ENCODE measurements at regions not wholly inside any gene's neighbourhood (a gene's known extent, or its start where the extent isn't known, plus 50 kb on each side); places are given as distances from the start of the nearest gene placed in this dataset.

DNA sequence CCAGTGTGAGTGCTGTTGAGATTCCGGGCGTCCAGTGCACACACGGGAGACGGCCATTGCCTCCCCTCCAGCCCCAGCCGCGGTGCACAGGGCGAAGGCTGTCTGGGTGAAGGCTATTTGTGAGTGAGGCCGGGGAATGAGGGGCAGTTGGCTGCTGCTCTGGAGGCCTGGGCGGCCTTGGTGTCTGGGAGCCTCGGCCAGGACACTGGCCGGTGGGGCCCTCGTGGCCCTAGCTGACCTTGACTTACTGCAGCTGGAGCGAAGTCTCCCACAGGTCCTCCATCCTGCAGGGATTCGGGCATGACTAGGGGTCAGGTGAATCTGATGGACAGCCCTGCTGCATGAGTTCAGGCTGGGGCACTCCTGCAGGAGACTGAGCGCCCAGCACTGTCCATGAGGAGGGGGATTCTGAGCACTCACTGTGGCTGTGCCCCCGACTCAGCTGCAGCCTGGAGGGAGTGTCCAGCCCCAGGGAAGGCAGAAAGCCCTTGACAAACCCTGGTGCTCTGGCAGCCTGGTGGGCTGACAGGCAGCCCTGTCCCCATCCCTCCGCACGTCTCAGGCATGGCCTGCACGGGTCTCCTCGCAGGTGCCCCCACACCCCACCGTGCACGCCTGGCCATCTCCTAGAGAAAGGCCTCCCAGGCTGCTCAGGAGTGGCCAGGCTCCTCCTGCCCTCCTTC, 52.7 kb upstream of the FAM20C start:
- TF ChIP-seq, protein P1, sequence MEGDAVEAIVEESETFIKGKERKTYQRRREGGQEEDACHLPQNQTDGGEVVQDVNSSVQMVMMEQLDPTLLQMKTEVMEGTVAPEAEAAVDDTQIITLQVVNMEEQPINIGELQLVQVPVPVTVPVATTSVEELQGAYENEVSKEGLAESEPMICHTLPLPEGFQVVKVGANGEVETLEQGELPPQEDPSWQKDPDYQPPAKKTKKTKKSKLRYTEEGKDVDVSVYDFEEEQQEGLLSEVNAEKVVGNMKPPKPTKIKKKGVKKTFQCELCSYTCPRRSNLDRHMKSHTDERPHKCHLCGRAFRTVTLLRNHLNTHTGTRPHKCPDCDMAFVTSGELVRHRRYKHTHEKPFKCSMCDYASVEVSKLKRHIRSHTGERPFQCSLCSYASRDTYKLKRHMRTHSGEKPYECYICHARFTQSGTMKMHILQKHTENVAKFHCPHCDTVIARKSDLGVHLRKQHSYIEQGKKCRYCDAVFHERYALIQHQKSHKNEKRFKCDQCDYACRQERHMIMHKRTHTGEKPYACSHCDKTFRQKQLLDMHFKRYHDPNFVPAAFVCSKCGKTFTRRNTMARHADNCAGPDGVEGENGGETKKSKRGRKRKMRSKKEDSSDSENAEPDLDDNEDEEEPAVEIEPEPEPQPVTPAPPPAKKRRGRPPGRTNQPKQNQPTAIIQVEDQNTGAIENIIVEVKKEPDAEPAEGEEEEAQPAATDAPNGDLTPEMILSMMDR (IDR thresholded peaks at IDR 0.05): no peak
- TF ChIP-seq, protein P2, sequence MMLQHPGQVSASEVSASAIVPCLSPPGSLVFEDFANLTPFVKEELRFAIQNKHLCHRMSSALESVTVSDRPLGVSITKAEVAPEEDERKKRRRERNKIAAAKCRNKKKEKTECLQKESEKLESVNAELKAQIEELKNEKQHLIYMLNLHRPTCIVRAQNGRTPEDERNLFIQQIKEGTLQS (CRISPR knock-in tag; conservative IDR thresholded peaks at IDR 0.05): no peak
- TF ChIP-seq ESRRA (CRISPR knock-in tag; IDR thresholded peaks at IDR 0.05; ENCODE audit: borderline replicate concordance) (no peak), FOXK1 (CRISPR knock-in tag; IDR thresholded peaks at IDR 0.05) (no peak), JUN (CRISPR knock-in tag; IDR thresholded peaks at IDR 0.05) (no peak), CBFB (CRISPR knock-in tag; IDR thresholded peaks at IDR 0.05; ENCODE audit: low read depth) (no peak), ZNF232 (CRISPR knock-in tag; IDR thresholded peaks at IDR 0.05) (no peak), FOXJ3 (CRISPR knock-in tag; IDR thresholded peaks at IDR 0.05; ENCODE audit: borderline replicate concordance) (no peak), ZNF423 (CRISPR knock-in tag; IDR thresholded peaks at IDR 0.05) (no peak)
- TF ChIP-seq, protein P3, sequence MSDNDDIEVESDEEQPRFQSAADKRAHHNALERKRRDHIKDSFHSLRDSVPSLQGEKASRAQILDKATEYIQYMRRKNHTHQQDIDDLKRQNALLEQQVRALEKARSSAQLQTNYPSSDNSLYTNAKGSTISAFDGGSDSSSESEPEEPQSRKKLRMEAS (CRISPR knock-in tag; IDR thresholded peaks at IDR 0.05): no peak
- TF ChIP-seq, protein P4, sequence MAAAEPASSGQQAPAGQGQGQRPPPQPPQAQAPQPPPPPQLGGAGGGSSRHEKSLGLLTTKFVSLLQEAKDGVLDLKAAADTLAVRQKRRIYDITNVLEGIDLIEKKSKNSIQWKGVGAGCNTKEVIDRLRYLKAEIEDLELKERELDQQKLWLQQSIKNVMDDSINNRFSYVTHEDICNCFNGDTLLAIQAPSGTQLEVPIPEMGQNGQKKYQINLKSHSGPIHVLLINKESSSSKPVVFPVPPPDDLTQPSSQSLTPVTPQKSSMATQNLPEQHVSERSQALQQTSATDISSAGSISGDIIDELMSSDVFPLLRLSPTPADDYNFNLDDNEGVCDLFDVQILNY (CRISPR knock-in tag; IDR thresholded peaks at IDR 0.05): no peak
- TF ChIP-seq, protein P5, sequence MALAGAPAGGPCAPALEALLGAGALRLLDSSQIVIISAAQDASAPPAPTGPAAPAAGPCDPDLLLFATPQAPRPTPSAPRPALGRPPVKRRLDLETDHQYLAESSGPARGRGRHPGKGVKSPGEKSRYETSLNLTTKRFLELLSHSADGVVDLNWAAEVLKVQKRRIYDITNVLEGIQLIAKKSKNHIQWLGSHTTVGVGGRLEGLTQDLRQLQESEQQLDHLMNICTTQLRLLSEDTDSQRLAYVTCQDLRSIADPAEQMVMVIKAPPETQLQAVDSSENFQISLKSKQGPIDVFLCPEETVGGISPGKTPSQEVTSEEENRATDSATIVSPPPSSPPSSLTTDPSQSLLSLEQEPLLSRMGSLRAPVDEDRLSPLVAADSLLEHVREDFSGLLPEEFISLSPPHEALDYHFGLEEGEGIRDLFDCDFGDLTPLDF (CRISPR knock-in tag; IDR thresholded peaks at IDR 0.05): no peak
- TF ChIP-seq, protein P6, sequence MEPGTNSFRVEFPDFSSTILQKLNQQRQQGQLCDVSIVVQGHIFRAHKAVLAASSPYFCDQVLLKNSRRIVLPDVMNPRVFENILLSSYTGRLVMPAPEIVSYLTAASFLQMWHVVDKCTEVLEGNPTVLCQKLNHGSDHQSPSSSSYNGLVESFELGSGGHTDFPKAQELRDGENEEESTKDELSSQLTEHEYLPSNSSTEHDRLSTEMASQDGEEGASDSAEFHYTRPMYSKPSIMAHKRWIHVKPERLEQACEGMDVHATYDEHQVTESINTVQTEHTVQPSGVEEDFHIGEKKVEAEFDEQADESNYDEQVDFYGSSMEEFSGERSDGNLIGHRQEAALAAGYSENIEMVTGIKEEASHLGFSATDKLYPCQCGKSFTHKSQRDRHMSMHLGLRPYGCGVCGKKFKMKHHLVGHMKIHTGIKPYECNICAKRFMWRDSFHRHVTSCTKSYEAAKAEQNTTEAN (CRISPR knock-in tag; IDR thresholded peaks at IDR 0.05): no peak
- TF ChIP-seq, protein P7, sequence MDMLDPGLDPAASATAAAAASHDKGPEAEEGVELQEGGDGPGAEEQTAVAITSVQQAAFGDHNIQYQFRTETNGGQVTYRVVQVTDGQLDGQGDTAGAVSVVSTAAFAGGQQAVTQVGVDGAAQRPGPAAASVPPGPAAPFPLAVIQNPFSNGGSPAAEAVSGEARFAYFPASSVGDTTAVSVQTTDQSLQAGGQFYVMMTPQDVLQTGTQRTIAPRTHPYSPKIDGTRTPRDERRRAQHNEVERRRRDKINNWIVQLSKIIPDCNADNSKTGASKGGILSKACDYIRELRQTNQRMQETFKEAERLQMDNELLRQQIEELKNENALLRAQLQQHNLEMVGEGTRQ (CRISPR knock-in tag; IDR thresholded peaks at IDR 0.05): no peak
